Mesothelial cell of epicardium (in vitro differentiated cells): ENCODE measurements at regions not wholly inside any gene's neighbourhood (a gene's known extent, or its start where the extent isn't known, plus 50 kb on each side); places are given as distances from the start of the nearest gene placed in this dataset.

ENCODE experiments used
- DNase-seq, 2 experiments: peaks; one replicate each; pipeline ENCODE4 v3.0.0; 2021; ENCODE audit warnings: low spot score in 2 of 2; ENCODE audit not compliant: unreplicated experiment in 2 of 2
- H3K27ac Mint-ChIP-seq: 2 replicates; pipeline ENCODE4 v1.8.0; 2021; ENCODE audit warnings: mixed read lengths
- H3K27me3 Mint-ChIP-seq: 2 replicates; pipeline ENCODE4 v1.8.0; 2021; ENCODE audit warnings: low read depth, mixed read lengths
- H3K36me3 Mint-ChIP-seq: 2 replicates; pipeline ENCODE4 v1.8.0; 2021; ENCODE audit warnings: mixed read lengths
- H3K4me1 Mint-ChIP-seq: 2 replicates; pipeline ENCODE4 v1.8.0; 2021; ENCODE audit warnings: mixed read lengths
- H3K4me3 Mint-ChIP-seq: 2 replicates; pipeline ENCODE4 v1.8.0; 2021; ENCODE audit warnings: mild to moderate bottlenecking, moderate library complexity, mixed read lengths
- H3K9me3 Mint-ChIP-seq: 2 replicates; pipeline ENCODE4 v1.8.0; 2021; ENCODE audit warnings: mixed read lengths
- CTCF ChIP-seq: fragments of 200-600 bp; sonication (generic); IDR thresholded peaks from one replicate; pipeline ENCODE4 v1.5.0; 2021; ENCODE audit warnings: antibody characterized with exemption; ENCODE audit not compliant: unreplicated experiment

GRCh38 chr10:10432296-10433035 lies 585.2 kb upstream of the CELF2 start:
- H3K27me3 Mint-ChIP-seq: no peaks in the 10 kb centered on the region
- TF ChIP-seq CTCF: no peak
- no peak for DNase-seq
- no peak overlapping the region for H3K27ac Mint-ChIP-seq
- no peaks in the 10 kb centered on the region for H3K36me3 Mint-ChIP-seq
- H3K9me3 Mint-ChIP-seq: peaks cover 6% of the 10 kb centered on the region
- H3K4me1 Mint-ChIP-seq: peaks cover 13% of the 10 kb centered on the region
- no peak overlapping the region for H3K4me3 Mint-ChIP-seq

- H3K4me1 Mint-ChIP-seq: peaks cover 13% of the 10 kb centered on the region
- H3K27ac Mint-ChIP-seq: no peak overlapping the region
- TF ChIP-seq CTCF: no peak
- peaks cover 6% of the 10 kb centered on the region for H3K9me3 Mint-ChIP-seq
- H3K4me3 Mint-ChIP-seq: no peak overlapping the region
- no peaks in the 10 kb centered on the region for H3K27me3 Mint-ChIP-seq
- no peaks in the 10 kb centered on the region for H3K36me3 Mint-ChIP-seq
- no peak for DNase-seq
Observed at GRCh38 chr10:10434312-10434711, 583.4 kb upstream of the CELF2 start.

GRCh38 chr10:10437886-10438285 lies 579.8 kb upstream of the CELF2 start:
- Mint-ChIP-seq H3K4me3 (no peak overlapping the region), H3K4me1 (no peaks in the 10 kb centered on the region), H3K27ac (no peak overlapping the region), H3K9me3 (peaks cover 6% of the 10 kb centered on the region), H3K27me3 (no peaks in the 10 kb centered on the region), H3K36me3 (no peaks in the 10 kb centered on the region)
- TF ChIP-seq CTCF: no peak
- DNase-seq: no peak

GRCh38 chr10:10438335-10439100 lies 579.2 kb upstream of the CELF2 start:
- no peaks in the 10 kb centered on the region for H3K27me3 Mint-ChIP-seq
- H3K4me1 Mint-ChIP-seq: no peaks in the 10 kb centered on the region
- H3K27ac Mint-ChIP-seq: no peak overlapping the region
- no peak for DNase-seq
- H3K4me3 Mint-ChIP-seq: no peak overlapping the region
- H3K9me3 Mint-ChIP-seq: peaks cover 6% of the 10 kb centered on the region
- H3K36me3 Mint-ChIP-seq: no peaks in the 10 kb centered on the region
- no peak for TF ChIP-seq CTCF

GRCh38 chr10:10456856-10457255 lies 560.8 kb upstream of the CELF2 start:
- no peaks in the 10 kb centered on the region for H3K36me3 Mint-ChIP-seq
- H3K9me3 Mint-ChIP-seq: peaks cover 16% of the 10 kb centered on the region

More at GRCh38 chr10:10456856-10457255, 560.8 kb upstream of the CELF2 start:
- no peaks in the 10 kb centered on the region for H3K4me1 Mint-ChIP-seq
- no peak for TF ChIP-seq CTCF
- H3K27me3 Mint-ChIP-seq: no peaks in the 10 kb centered on the region
- DNase-seq: no peak
- no peak overlapping the region for H3K27ac Mint-ChIP-seq
- H3K4me3 Mint-ChIP-seq: no peak overlapping the region
